Activated gamma-delta T cell (primary cell): ENCODE measurements at regions not wholly inside any gene's neighbourhood (a gene's known extent, or its start where the extent isn't known, plus 50 kb on each side); places are given as distances from the start of the nearest gene placed in this dataset.
"Not testable (repeated sequence)": the region's sequence is repeated elsewhere in the genome, so short reads cannot be mapped to it uniquely, and the experiment has no call there.

Experiments used
- DNase-seq: peaks from one replicate; lab custom pipeline; 2025; lab: John Stamatoyannopoulos, UW

GRCh38 chr13:44887515-44887914, 101.8 kb downstream of the NUFIP1 start:
- no peak for DNase-seq

GRCh38 chr13:44884076-44884729, 105.1 kb downstream of the NUFIP1 start:
- no peak for DNase-seq

- no peak for DNase-seq
Observed at GRCh38 chr13:44879452-44880058, 109.7 kb downstream of the NUFIP1 start.

GRCh38 chr13:44876782-44877324, 112.4 kb downstream of the NUFIP1 start:
- no peak for DNase-seq

- no peak for DNase-seq
Observed at GRCh38 chr13:44874886-44875630, 114.2 kb downstream of the NUFIP1 start.

GRCh38 chr13:44874176-44874575, 115.1 kb downstream of the NUFIP1 start:
- DNase-seq: no peak

GRCh38 chr13:44873461-44873860, 115.8 kb downstream of the NUFIP1 start:
- DNase-seq: no peak

- DNase-seq: no peak
Observed at GRCh38 chr13:44872751-44873150, 116.5 kb downstream of the NUFIP1 start.

- no peak for DNase-seq
Observed at GRCh38 chr13:44870456-44870929, 118.8 kb downstream of the NUFIP1 start.

- DNase-seq: no peak
Observed at GRCh38 chr13:44869167-44869566, 120.1 kb downstream of the NUFIP1 start.

- DNase-seq: no peak
Observed at GRCh38 chr13:44868397-44868796, 120.9 kb downstream of the NUFIP1 start.

- DNase-seq: no peak
Observed at GRCh38 chr13:44867825-44868224, 121.4 kb downstream of the NUFIP1 start.

- DNase-seq: no peak
Observed at GRCh38 chr13:44866411-44866911, 122.8 kb downstream of the NUFIP1 start.

- DNase-seq: no peak
Observed at GRCh38 chr13:44865722-44866410, 123.4 kb downstream of the NUFIP1 start.

GRCh38 chr13:44863641-44864040, 125.6 kb downstream of the NUFIP1 start:
- DNase-seq: not testable (repeated sequence)

- no peak for DNase-seq
Observed at GRCh38 chr13:44860454-44860853, 128.8 kb downstream of the NUFIP1 start.

- DNase-seq: no peak
Observed at GRCh38 chr13:44857736-44858135, 131.5 kb downstream of the NUFIP1 start.

- no peak for DNase-seq
Observed at GRCh38 chr13:44857061-44857460, 132.2 kb downstream of the NUFIP1 start.

GRCh38 chr13:44855860-44856259, 133.4 kb downstream of the NUFIP1 start:
- DNase-seq: no peak

- DNase-seq: no peak
Observed at GRCh38 chr13:44854313-44855060, 134.8 kb downstream of the NUFIP1 start.

GRCh38 chr13:44853641-44854040, 135.6 kb downstream of the NUFIP1 start:
- no peak for DNase-seq
